ENCODE measurements at regions not wholly inside any gene's neighbourhood (a gene's known extent, or its start where the extent isn't known, plus 50 kb on each side); places are given as distances from the start of the nearest gene placed in this dataset.

- H3K27me3 ChIP-seq: peaks cover 78% of the 10 kb centered on the region
- H3K36me3 ChIP-seq: no peaks in the 10 kb centered on the region
- no peak overlapping the region for H3K27ac ChIP-seq
- no peaks in the 10 kb centered on the region for H3K9me3 ChIP-seq
- H3K4me1 ChIP-seq (ENCODE audit: control insufficient read depth in 1 of 2, insufficient read depth in 1 of 2, low read depth in 1 of 2, low read length in 1 of 2): peaks cover 1 to 2% of the 10 kb centered on the region in 2 experiments
- no peak overlapping the region for H3K4me3 ChIP-seq (ENCODE audit: low read depth in 1 of 2, low read length in 1 of 2)
- TF ChIP-seq CTCF (IDR thresholded peaks at IDR 0.05): no peak
Measured at GRCh38 chr13:99663185-99663825, 162.0 kb downstream of the TM9SF2 start.

DNA sequence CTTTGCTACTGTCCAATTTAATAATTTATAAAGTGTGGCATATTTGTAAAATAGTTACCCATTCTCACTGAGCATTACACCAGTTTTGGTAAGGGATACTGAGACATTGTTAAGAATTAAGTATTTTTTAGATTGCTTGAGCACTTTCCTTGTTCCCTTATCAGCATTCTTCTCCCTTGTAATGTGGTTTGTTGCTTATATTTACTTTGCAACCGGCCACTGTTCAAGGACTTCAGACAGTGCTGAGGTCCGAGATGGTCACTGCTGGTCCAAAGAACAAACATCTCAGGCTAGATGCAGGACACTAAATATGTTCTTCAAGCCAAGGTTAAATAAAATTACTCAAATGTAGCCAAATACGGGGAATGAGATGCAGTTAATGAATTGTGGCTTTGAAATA, 161.4 kb downstream of the TM9SF2 start:
- no peak overlapping the region for H3K27ac ChIP-seq
- H3K4me3 ChIP-seq (ENCODE audit: low read depth in 1 of 2, low read length in 1 of 2): no peak overlapping the region
- peaks cover 85% of the 10 kb centered on the region for H3K27me3 ChIP-seq
- H3K9me3 ChIP-seq: no peaks in the 10 kb centered on the region
- H3K4me1 ChIP-seq (ENCODE audit: control insufficient read depth in 1 of 2, insufficient read depth in 1 of 2, low read depth in 1 of 2, low read length in 1 of 2): peaks cover 7 to 8% of the 10 kb centered on the region in 2 experiments
- no peak for TF ChIP-seq CTCF (IDR thresholded peaks at IDR 0.05)
- no peaks in the 10 kb centered on the region for H3K36me3 ChIP-seq

DNA sequence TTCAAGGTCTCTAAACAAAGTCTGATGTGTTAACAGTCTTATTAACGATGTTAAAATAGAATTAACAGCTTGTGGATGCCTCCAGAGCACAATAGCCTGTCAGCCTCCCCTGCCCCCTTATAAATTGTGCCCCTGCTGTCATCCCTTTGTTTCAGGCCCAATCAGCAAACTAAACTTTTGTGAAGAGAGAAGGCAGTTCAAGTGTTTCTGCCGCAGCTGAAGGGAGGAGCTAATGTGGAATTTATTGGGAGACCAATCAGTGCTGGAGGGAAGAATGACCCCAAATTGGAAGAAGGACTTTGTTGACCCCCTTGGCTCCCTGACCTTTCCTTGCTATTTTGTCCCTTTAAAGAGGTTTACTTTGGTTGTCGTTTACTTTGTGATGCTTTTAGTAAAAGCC, 160.5 kb downstream of the TM9SF2 start:
- peaks cover 8 to 9% of the 10 kb centered on the region in 2 experiments for H3K4me1 ChIP-seq (ENCODE audit: control insufficient read depth in 1 of 2, insufficient read depth in 1 of 2, low read depth in 1 of 2, low read length in 1 of 2)
- H3K4me3 ChIP-seq (ENCODE audit: low read depth in 1 of 2, low read length in 1 of 2): no peak overlapping the region
- no peaks in the 10 kb centered on the region for H3K36me3 ChIP-seq
- H3K9me3 ChIP-seq: no peaks in the 10 kb centered on the region
- no peak for TF ChIP-seq CTCF (IDR thresholded peaks at IDR 0.05)
- H3K27me3 ChIP-seq: peaks cover 89% of the 10 kb centered on the region
- H3K27ac ChIP-seq: no peak overlapping the region

DNA sequence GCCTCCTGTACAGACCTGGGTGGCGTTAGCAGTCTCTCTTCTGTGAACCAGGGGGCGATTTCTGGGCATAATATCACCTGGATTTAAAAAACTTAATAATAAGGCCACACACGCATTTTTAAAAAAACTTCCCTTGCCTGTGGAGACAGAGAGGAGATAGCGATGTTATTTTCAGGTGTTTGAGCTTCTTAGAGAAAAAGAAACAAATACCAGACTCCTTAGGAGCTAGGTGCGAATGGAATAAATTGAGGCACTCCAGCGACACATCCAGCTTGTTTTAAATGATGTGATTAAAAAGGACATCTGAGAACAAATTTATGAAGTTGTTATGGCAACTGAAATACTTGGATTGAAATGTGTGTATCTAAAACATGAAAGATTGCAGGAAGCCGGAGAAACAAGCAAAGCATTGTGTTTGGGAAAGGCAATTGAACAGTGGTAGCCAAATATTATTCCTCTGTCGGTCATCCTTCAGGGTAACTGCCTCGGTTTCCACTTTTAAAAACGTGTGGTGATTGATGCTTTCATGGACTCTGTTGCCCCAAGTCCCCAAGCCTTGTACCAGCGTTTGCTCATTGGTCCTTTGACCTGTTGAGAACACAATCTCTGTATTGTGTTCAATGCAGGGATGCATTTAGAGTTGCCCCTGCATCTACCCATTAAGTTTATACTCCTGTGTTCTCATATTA, 158.7 kb downstream of the TM9SF2 start:
- H3K4me3 ChIP-seq (ENCODE audit: low read depth in 1 of 2, low read length in 1 of 2): no peak overlapping the region
- no peaks in the 10 kb centered on the region for H3K9me3 ChIP-seq
- TF ChIP-seq CTCF (IDR thresholded peaks at IDR 0.05): no peak
- peaks cover 8 to 9% of the 10 kb centered on the region in 2 experiments for H3K4me1 ChIP-seq (ENCODE audit: control insufficient read depth in 1 of 2, insufficient read depth in 1 of 2, low read depth in 1 of 2, low read length in 1 of 2)
- H3K27me3 ChIP-seq: peaks cover 86% of the 10 kb centered on the region
- no peaks in the 10 kb centered on the region for H3K36me3 ChIP-seq
- H3K27ac ChIP-seq: no peak overlapping the region

- no peak overlapping the region for H3K27ac ChIP-seq
Measured at GRCh38 chr13:99659226-99659625, 158.0 kb downstream of the TM9SF2 start.

More at GRCh38 chr13:99659226-99659625, 158.0 kb downstream of the TM9SF2 start:
- TF ChIP-seq CTCF (IDR thresholded peaks at IDR 0.05): no peak
- Histone ChIP-seq H3K4me1 (ENCODE audit: control insufficient read depth in 1 of 2, insufficient read depth in 1 of 2, low read depth in 1 of 2, low read length in 1 of 2) (peaks cover 8 to 9% of the 10 kb centered on the region in 2 experiments), H3K9me3 (no peaks in the 10 kb centered on the region), H3K36me3 (no peaks in the 10 kb centered on the region), H3K4me3 (ENCODE audit: low read depth in 1 of 2, low read length in 1 of 2) (no peak overlapping the region), H3K27me3 (peaks cover 83% of the 10 kb centered on the region)

All from neutrophil (primary cell).